ENCODE measurements at regions not wholly inside any gene's neighbourhood (a gene's known extent, or its start where the extent isn't known, plus 50 kb on each side); places are given as distances from the start of the nearest gene placed in this dataset.
A peak's percentile ranks its signal among the peaks of the same experiment; 100 is the strongest.

GRCh38 chr2:55112229-55113031 is 62.2 kb upstream of the RTN4 start:
- no peaks in the 10 kb centered on the region for H3K27me3 Mint-ChIP-seq
- peaks cover 32% of the 10 kb centered on the region for H3K4me1 Mint-ChIP-seq (ENCODE audit: low read depth)
- H3K36me3 Mint-ChIP-seq (ENCODE audit: insufficient read depth), result no peaks in the 10 kb centered on the region
- no peak for TF ChIP-seq CTCF (IDR thresholded peaks at IDR 0.05; ENCODE audit: unreplicated experiment)
- no peak for DNase-seq (ENCODE audit: low spot score, unreplicated experiment)
- H3K9me3 Mint-ChIP-seq (ENCODE audit: low read depth), result no peaks in the 10 kb centered on the region
- no peak overlapping the region for H3K4me3 Mint-ChIP-seq (ENCODE audit: low read depth)
- peak overlapping the region; percentile 82 for H3K27ac Mint-ChIP-seq

GRCh38 chr2:55111570-55112228 is 61.4 kb upstream of the RTN4 start:
- H3K4me3 Mint-ChIP-seq (ENCODE audit: low read depth), result no peak overlapping the region

GRCh38 chr2:55111230-55111569 is 60.9 kb upstream of the RTN4 start:
- H3K9me3 Mint-ChIP-seq (ENCODE audit: low read depth), result no peaks in the 10 kb centered on the region
- peaks cover 34% of the 10 kb centered on the region for H3K4me1 Mint-ChIP-seq (ENCODE audit: low read depth)
- peak overlapping the region; percentile 82 for H3K27ac Mint-ChIP-seq
- H3K27me3 Mint-ChIP-seq, result no peaks in the 10 kb centered on the region
- no peaks in the 10 kb centered on the region for H3K36me3 Mint-ChIP-seq (ENCODE audit: insufficient read depth)
- TF ChIP-seq CTCF (IDR thresholded peaks at IDR 0.05; ENCODE audit: unreplicated experiment), result no peak
- no peak for DNase-seq (ENCODE audit: low spot score, unreplicated experiment)
- no peak overlapping the region for H3K4me3 Mint-ChIP-seq (ENCODE audit: low read depth)

More at GRCh38 chr2:55111570-55112228, 61.4 kb upstream of the RTN4 start:
- Mint-ChIP-seq H3K4me1 (ENCODE audit: low read depth) (peaks cover 34% of the 10 kb centered on the region), H3K36me3 (ENCODE audit: insufficient read depth) (no peaks in the 10 kb centered on the region), H3K27ac (peak overlapping the region; percentile 82), H3K27me3 (no peaks in the 10 kb centered on the region), H3K9me3 (ENCODE audit: low read depth) (no peaks in the 10 kb centered on the region)
- DNase-seq (ENCODE audit: low spot score, unreplicated experiment), result no peak
- TF ChIP-seq CTCF (IDR thresholded peaks at IDR 0.05; ENCODE audit: unreplicated experiment), result no peak

GRCh38 chr2:55109219-55109891 is 59.1 kb upstream of the RTN4 start:
- H3K36me3 Mint-ChIP-seq (ENCODE audit: insufficient read depth), result no peaks in the 10 kb centered on the region
- H3K4me3 Mint-ChIP-seq (ENCODE audit: low read depth), result no peak overlapping the region
- H3K9me3 Mint-ChIP-seq (ENCODE audit: low read depth), result no peaks in the 10 kb centered on the region
- H3K27ac Mint-ChIP-seq, result peak overlapping the region; percentile 95
- DNase-seq (ENCODE audit: low spot score, unreplicated experiment), result no peak
- no peak for TF ChIP-seq CTCF (IDR thresholded peaks at IDR 0.05; ENCODE audit: unreplicated experiment)
- no peaks in the 10 kb centered on the region for H3K27me3 Mint-ChIP-seq
- peaks cover 34% of the 10 kb centered on the region for H3K4me1 Mint-ChIP-seq (ENCODE audit: low read depth)

GRCh38 chr2:55108456-55109160 is 58.4 kb upstream of the RTN4 start:
- H3K9me3 Mint-ChIP-seq (ENCODE audit: low read depth), result no peaks in the 10 kb centered on the region
- no peak for TF ChIP-seq CTCF (IDR thresholded peaks at IDR 0.05; ENCODE audit: unreplicated experiment)
- H3K4me3 Mint-ChIP-seq (ENCODE audit: low read depth), result no peak overlapping the region
- no peaks in the 10 kb centered on the region for H3K36me3 Mint-ChIP-seq (ENCODE audit: insufficient read depth)
- DNase-seq (ENCODE audit: low spot score, unreplicated experiment), result no peak
- H3K27me3 Mint-ChIP-seq, result no peaks in the 10 kb centered on the region
- peak overlapping the region; percentile 71 for H3K27ac Mint-ChIP-seq
- H3K4me1 Mint-ChIP-seq (ENCODE audit: low read depth), result peaks cover 34% of the 10 kb centered on the region

Measured in progenitor cell of endocrine pancreas (in vitro differentiated cells).